NCI-H1092 treated with DMSO at 0.1 percent for 48 hours (cell line): ENCODE measurements at regions not wholly inside any gene's neighbourhood (a gene's known extent, or its start where the extent isn't known, plus 50 kb on each side); places are given as distances from the start of the nearest gene placed in this dataset.
"Not testable (repeated sequence)": the region's sequence is repeated elsewhere in the genome, so short reads cannot be mapped to it uniquely, and the experiment has no call there.

ENCODE experiments used
- DNase-seq: peaks from one replicate; lab custom pipeline; 2025; lab: John Stamatoyannopoulos, UW

GRCh38 chr3:127046690-127047089 lies 63.8 kb downstream of the PLXNA1 start:
- DNase-seq = not testable (repeated sequence)

GRCh38 chr3:127049393-127049792 lies 66.5 kb downstream of the PLXNA1 start:
- DNase-seq = no peak

DNA sequence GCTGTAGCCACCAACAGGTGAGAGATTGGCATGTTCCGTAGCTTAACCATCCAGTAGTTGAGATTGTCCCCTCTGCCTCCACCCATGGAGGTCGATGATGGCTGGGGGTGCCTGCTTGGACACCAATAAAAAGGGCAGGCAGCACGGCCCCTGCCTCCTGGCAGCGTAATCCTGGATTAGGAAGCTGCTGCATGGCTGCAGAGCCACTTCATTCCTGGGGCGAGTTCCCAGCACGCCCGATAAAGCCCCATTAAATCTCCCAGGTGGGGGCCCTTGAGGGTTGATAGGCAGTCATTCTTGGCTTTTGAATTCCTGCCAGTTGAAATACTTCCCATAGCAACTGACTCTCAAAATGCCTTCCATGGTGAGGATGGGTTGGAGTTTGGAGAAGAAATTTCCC lies 67.8 kb downstream of the PLXNA1 start:
- DNase-seq = no peak

DNA sequence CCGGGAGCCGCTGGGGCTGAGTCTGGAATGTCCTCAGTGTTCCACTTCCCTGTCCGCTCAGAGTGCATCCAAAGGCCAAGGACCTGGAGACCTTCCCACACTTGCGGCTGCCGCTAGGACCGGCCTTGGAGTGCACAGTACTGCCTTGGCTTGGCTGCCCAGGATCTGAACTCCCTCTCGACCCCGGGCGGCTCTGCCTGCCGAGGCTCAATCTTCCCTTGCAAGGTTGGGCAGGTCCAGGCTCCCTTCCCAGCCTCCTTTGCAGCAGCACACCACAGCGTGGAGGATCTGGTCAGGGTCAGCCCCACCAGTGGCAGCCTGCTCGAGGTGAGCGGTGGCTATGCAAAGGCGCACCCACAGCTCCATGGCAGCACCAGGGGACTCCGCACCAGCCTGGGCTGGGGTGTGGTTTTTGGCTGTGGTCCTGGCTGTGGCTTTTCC lies 69.2 kb downstream of the PLXNA1 start:
- no peak for DNase-seq

DNA sequence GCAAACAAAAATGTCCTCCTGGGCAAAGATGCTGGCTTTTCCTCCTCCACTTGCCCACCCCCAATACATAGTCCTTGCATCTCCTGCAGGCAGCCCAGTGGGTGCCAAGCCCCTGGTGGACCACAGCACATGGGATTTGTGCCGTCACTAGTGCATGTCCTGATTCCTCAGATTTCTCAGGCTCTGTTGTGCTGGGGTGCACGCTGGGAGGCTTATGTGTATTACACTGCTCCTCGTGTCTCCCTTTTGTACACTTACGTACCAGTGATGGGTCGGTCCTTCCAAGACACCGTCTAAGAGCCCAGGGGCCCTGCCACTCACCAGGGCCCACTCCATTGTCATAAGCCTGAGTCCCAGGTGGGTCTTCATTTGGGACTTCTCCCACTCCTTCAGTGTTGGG lies 70.1 kb downstream of the PLXNA1 start:
- DNase-seq = no peak

DNA sequence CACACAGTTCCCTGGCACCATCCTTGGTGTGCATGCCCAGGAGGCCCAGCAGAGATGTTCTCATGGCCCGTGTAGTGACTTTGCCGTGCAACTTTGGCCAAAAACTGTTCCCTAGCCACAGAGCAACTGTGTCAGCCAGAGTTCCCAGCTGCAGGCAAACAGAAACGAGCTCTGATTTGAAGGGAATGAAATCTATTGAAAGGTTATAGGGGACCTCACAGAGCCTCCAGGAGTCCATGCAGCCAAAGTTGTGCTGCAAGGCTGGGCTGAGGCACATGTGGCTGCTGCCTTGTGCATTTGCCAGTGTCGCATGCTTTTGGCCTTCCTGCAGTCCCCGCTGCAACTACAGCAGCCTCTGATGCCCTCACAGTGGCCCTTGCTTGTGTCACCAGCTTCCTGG lies 70.5 kb downstream of the PLXNA1 start:
- no peak for DNase-seq

DNA sequence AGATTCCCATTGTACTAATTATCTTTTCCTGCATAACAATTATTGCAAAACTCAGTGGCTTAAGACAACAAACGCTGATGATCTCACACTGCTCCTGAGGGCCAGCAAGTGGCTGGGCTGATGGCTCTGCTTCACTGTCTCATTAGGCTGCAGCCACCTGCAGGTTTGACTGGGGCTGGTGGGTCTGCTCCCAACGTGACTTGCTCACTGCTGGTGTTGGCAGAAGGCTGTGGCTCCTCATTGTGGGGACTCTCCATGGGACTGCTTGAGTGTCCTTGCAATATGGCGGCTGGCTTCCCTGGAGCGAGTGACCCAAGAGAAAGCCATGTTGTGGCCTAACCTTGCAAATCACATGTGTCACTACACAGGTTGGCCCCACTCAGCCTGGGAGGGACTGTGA lies 71.1 kb downstream of the PLXNA1 start:
- no peak for DNase-seq

DNA sequence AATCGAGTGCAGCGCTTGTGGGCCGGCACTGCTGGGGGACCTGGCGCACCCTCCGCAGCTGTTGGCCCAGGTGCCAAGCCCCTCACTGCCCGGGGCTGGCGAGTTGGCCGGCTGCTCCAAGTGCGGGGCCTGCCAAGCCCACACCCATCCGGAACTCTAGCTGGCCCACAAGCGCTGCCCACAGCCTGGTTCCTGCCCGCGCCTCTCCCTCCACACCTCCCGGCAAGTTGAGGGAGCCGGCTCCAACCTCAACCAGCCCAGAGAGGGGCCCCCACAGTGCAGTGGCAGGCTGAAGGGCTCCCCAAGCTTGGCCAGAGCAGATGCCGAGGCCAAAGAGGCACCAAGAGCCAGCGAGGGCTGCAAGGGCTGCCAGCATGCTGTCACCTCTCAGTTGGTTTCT lies 73.4 kb downstream of the PLXNA1 start:
- no peak for DNase-seq

DNA sequence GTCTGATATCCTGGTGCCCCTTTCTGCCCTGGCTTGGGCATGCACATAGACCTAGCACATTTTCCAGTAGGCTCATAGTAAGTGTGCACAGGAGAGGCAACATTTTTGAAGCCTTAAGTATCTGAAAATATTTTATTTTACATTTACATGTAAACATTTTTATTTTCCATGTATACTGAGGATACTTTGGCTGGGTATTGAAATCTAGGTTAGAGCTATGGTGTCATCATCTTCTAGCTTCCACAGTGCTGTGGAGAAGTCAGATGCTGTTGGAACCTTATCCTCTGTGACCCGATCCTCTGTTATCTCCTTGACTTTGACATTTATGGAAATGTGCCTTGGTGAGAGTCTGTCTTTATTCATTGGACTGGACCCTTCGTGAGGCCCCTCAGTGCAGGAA lies 74.1 kb downstream of the PLXNA1 start:
- no peak for DNase-seq

DNA sequence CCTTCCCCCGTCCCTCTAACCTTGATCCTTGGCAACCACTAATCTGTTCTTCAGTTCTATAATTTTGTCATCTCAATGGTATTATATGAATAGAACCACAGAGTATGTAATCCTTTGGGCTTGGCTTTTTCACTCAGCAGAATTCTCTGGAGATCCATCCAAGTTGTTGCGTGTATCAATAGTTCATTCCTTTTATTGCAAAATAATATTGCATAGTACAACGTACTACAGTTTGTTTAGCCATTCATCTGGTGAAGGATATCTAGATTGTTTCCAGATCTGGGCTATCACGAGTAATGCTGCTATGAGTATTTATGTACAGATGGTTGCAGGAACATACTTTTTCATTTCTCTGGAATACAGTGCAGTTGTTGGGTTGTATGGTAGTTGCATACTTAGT lies 76.2 kb downstream of the PLXNA1 start:
- DNase-seq = no peak

- no peak for DNase-seq
Observed at GRCh38 chr3:127061641-127062040, 78.7 kb downstream of the PLXNA1 start.

GRCh38 chr3:127062926-127063325 lies 80.0 kb downstream of the PLXNA1 start:
- DNase-seq = no peak

DNA sequence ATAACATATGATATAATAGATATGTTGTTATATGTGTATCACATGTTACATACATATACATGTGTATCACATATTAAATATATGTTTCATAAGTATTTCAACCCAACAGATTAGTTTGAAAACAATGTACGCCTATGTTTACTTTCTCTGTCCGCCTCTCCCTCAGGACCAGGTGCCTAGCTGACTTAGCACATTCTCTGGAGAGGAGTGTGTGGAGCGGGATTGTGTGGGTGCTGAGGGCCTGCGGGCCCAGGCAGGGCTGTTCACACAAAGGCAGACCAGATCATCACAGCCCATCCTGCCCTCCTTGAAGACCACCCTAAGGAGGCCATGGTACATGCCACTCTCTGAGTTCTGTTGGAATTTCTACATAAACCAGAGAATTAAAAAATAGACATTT lies 81.0 kb downstream of the PLXNA1 start:
- DNase-seq = no peak

DNA sequence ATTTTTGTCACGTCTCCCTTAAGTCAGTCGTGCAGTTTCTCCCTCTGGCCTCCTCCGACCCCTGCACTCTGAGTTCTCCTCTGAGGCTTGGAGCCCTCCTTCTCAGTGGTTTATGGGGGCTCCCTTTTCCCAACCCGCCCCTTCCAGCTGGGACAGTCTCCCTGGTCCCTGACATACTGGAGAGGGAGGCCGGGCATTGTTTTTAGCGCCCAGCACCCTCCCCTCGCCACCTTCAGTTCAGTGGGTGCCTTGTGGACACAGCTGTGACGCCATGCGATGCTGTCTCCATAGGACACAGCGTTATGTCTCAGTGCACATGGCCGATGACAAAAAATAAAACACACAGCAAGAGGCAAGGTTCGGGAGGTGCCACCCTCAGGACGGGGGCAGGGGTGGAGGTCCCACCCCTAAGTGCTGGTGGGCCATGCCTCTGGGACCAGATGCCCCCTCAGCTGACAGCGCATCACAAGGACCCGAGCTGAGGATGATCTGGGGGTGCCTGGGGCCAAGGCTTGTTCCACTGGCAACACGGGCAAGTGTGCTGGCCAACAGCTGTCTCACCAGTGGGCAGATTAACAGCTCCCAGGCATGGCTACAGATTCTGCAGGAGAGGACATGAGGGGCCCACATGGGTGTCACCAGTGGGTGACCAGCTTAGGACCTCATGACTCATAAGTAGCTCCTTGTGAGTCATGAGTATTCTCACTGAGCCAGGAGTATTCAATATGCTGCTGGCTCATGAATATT lies 81.6 kb downstream of the PLXNA1 start:
- no peak for DNase-seq

- DNase-seq = no peak
Observed at GRCh38 chr3:127065138-127065427, 82.2 kb downstream of the PLXNA1 start.

GRCh38 chr3:127065561-127066290 lies 82.8 kb downstream of the PLXNA1 start:
- DNase-seq = no peak

DNA sequence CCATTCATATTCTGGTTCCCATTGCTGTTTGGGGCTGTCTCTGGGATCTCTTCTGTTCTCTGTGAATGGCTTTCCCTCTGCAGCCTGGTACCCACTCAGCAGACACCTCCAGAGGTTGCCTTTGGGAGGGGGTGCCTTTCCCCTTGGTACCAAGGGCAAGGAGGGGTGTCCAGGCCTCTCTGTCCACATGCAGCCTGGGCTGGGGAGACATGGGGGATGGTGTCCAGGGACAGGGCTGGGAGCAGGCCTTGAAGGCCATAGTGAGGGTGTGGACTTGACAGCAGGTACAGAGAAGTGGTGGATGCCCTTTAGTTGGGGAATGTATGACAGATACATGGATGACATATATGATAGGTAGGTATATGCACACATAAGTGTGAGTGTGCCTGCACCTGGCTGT lies 83.7 kb downstream of the PLXNA1 start:
- no peak for DNase-seq

DNA sequence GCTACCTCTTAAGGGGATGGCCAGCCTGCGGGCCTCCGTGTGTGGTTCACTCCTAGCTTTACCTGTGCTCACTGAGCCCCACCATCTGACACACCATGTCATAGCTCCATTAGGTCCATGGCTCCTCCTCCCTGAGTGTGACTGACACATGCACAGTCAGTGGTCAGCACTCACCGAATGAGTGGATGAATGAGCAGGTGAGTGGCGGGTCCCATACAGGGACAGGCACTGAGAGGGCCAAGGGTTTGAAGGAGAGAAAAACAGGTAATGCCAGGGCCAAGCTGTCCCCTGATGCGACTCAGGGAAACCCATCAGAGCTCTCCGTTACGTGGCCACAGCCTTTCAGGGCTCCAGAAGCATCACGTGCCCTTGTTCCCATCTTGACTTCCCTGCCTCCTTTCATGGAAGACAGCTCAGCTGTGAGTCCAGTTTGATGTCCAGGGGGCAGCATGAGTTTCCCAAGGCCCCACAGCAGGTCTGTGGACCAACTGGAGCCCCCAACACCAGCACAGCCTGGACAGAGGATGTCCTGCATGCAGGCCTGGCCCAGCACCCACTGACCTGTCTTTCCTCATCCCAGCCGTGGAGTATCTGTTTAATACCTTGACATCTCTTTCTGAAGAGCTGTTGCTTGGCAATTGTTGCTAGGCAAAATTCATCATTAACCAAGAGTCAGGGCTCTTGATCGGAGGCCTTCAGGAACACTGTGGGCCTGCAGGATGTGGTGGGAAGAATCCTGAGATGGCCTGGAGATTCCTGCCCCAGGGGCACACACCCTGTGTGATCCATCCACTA lies 84.4 kb downstream of the PLXNA1 start:
- DNase-seq = no peak

GRCh38 chr3:127068111-127068810 lies 85.3 kb downstream of the PLXNA1 start:
- DNase-seq = no peak

GRCh38 chr3:127068871-127069270 lies 86.0 kb downstream of the PLXNA1 start:
- DNase-seq = no peak

- no peak for DNase-seq
Observed at GRCh38 chr3:127069814-127070440, 87.0 kb downstream of the PLXNA1 start.

GRCh38 chr3:127070776-127071175 lies 87.9 kb downstream of the PLXNA1 start:
- DNase-seq = no peak
